H1 (cell line): ENCODE measurements at regions not wholly inside any gene's neighbourhood (a gene's known extent, or its start where the extent isn't known, plus 50 kb on each side); places are given as distances from the start of the nearest gene placed in this dataset.

Experiments
- EZH2 ChIP-seq: fragments of 200-600 bp; sonication (generic); IDR thresholded peaks from 2 replicates; pipeline ENCODE4 v1.7.1; 2012; ENCODE audit warnings: low read depth, mild to moderate bottlenecking, moderate library complexity, low read length, inconsistent platforms; ENCODE audit not compliant: severe bottlenecking
- POLR2AphosphoS5 ChIP-seq: IDR thresholded peaks from 2 replicates; pipeline ENCODE4 v1.6.1; 2011; ENCODE audit warnings: low read depth, low read length
- SIN3A ChIP-seq, 2 experiments: IDR thresholded peaks in 1 of 2; conservative IDR thresholded peaks in 1 of 2; 2 replicates each; pipeline ENCODE4 v1.6.1; 2011 to 2012; ENCODE audit warnings: low read length in 2 of 2, improper control_type of control experiment in 1 of 2, low read depth in 1 of 2, mild to moderate bottlenecking in 1 of 2
- TF ChIP-seq, protein P1 (sequence below), 3 experiments: IDR thresholded peaks; 1 replicate in 2 of 3; 2 replicates in 1 of 3; pipeline versions ENCODE4 v1.5.1 to v1.6.1; 2011; ENCODE audit warnings: low read length in 3 of 3, mild to moderate bottlenecking in 3 of 3, inconsistent platforms in 2 of 3, low read depth in 1 of 3, moderate library complexity in 1 of 3; ENCODE audit not compliant: insufficient read depth in 1 of 3; ENCODE audit errors: control extremely low read depth in 1 of 3

DNA sequence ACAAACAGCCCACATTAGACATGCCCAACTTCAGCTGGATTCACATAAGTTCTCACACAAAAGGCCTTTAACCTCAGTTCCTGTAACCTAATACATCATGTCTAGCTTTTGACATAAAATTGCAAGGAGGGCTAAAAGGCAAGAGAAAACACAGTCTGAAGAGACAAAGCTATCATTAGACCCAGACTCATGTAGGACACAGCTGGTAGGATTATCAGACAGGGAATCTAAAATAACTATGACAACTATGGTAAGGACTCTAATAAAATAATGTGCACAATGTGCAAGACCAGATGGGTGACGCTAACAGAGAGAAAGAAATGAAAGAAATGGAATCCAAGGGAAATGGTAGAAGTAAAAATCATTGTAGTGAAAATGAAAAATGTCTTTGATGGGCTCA lies 643.2 kb upstream of the RAB6C start:
- TF ChIP-seq POLR2AphosphoS5 (no peak), SIN3A (conservative IDR thresholded peaks at IDR 0.05 in 1 of 2, IDR thresholded peaks at IDR 0.05 in 1 of 2; ENCODE audit: low read depth in 1 of 2, low read length in 2 of 2) (no peak), EZH2 (no peak)
- TF ChIP-seq, protein P1, sequence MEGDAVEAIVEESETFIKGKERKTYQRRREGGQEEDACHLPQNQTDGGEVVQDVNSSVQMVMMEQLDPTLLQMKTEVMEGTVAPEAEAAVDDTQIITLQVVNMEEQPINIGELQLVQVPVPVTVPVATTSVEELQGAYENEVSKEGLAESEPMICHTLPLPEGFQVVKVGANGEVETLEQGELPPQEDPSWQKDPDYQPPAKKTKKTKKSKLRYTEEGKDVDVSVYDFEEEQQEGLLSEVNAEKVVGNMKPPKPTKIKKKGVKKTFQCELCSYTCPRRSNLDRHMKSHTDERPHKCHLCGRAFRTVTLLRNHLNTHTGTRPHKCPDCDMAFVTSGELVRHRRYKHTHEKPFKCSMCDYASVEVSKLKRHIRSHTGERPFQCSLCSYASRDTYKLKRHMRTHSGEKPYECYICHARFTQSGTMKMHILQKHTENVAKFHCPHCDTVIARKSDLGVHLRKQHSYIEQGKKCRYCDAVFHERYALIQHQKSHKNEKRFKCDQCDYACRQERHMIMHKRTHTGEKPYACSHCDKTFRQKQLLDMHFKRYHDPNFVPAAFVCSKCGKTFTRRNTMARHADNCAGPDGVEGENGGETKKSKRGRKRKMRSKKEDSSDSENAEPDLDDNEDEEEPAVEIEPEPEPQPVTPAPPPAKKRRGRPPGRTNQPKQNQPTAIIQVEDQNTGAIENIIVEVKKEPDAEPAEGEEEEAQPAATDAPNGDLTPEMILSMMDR (IDR thresholded peaks at IDR 0.05; ENCODE audit: control extremely low read depth in 1 of 3, insufficient read depth in 1 of 3, low read depth in 1 of 3, low read length in 3 of 3) = no peak
